HG03378 (cell line): ENCODE measurements at regions not wholly inside any gene's neighbourhood (a gene's known extent, or its start where the extent isn't known, plus 50 kb on each side); places are given as distances from the start of the nearest gene placed in this dataset.
A peak's percentile ranks its signal among the peaks of the same experiment; 100 is the strongest.
"Not testable (repeated sequence)": the region's sequence is repeated elsewhere in the genome, so short reads cannot be mapped to it uniquely, and the experiment has no call there.

ENCODE experiments used
- ATAC-seq: cut with Tn5 transposase; IDR thresholded peaks from one replicate; pipeline ENCODE4 v1.9.1; 2021; ENCODE audit warnings: mild to moderate bottlenecking, moderate library complexity; ENCODE audit not compliant: unreplicated experiment

GRCh38 chr4:108409691-108410090, 210.7 kb upstream of the RPL34 start:
- ATAC-seq = not testable (repeated sequence)

- ATAC-seq = no peak
Observed at GRCh38 chr4:108405586-108405985, 214.8 kb upstream of the RPL34 start.

GRCh38 chr4:108400309-108400708, 220.1 kb upstream of the RPL34 start:
- no peak for ATAC-seq

DNA sequence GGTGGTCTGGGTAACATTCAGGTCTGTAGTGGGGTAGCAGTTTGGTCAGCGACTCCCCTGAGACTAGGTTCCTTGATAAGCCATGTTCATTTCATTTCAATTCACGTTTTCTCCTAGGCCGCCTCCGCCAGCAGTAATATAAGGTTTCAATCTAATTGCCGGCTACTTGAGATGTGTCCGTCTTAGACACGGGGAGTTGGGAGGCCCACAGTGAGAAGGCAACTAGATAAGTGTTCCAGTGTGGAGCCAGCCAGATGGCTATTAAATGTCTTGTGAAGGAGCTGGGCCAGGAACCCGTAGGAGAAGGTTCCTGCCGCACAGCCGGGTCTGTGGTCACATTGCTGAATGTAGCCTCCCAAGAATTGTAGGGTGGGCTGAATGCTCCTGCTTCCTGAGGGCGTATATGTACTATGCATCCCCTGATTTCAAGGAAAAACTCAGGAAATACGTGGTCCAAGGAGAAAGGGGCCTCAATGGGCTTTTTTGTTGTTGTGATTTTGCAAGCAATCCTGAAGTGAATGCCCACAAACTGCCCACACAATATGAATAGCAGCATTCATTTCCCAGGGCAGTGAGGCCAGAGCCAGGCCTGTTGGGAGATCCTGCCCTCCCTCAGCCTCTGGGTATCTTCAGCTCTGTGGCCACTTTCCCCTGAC, 220.6 kb upstream of the RPL34 start:
- ATAC-seq = no peak

DNA sequence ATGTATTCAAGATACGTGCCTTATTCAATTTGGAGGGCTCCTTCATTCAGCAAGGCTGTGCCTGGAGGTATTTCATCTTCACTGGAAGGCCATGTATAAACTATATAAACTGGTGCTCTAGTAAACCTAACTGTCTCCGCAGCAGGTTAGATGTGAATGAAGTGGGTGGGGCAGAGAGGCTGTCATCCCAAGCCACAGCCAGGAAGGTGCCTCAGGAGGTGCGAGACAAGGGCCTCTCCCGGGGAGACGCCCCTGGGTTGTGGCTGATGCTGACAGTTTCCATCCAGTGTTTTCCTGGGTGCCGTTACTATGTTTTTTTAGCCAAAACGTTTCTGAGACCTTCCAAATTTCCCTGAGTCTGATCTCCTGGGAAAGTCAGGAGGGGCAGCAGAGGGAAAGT, 221.5 kb upstream of the RPL34 start:
- ATAC-seq = no peak

- ATAC-seq = no peak
Observed at GRCh38 chr4:108398316-108398715, 222.1 kb upstream of the RPL34 start.

- no peak for ATAC-seq
Observed at GRCh38 chr4:108397850-108398249, 222.5 kb upstream of the RPL34 start.

- ATAC-seq = no peak
Observed at GRCh38 chr4:108396900-108397497, 223.4 kb upstream of the RPL34 start.

DNA sequence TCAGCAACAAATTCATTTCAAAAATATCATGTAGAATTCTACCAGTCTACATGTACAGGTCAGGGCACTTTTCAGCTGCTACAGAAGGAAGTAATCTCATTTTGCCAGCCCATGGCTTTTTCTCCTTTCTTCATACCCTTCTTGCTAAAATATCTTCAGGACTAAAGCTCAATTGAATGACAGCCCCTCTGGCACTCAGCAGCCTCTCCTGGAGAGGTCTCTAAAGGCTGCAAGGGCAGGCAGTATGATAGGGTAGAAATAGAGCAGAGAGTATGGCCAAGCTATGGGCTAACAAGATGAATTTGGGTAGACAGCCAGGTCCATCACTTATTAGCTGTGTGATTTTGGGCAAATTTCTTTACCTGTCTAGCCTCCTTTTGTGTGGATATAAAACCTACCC, 224.6 kb upstream of the RPL34 start:
- no peak for ATAC-seq

GRCh38 chr4:108393890-108394472, 225.2 kb upstream of the LEF1 start:
- no peak for ATAC-seq

DNA sequence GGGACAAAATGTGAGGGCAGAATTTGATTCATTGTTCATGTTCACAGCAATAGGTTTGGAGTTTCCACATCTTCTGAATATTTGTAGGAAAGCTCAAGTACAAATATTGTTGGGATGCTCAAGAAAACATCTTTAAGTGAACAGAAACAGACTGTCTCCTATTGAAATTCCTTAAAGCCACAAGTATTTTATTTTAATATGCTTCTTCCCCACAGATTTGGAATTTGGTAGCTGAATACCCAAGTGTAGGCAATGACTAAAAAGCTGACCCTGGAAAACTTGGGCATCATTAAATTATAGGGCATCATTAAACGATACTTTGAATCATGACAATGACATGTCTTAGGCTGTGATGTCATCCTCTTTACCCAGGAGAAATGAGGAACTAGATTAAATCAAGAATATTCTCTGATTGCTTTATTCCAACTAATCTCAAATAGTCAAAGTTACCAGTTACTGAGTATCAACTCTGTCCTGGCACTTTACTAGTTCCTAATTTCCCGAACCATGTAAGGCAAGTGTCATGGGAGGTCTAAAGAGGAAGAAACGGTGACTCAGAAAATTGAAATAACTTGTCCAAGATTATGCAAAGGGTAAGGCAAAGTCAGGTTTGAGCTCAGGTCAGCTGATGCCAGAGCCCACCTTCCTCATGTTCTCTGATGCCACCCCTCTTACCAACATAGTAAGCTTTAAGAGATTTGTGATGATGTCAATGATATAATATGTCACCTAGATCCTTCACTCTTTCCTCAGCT, 223.1 kb upstream of the LEF1 start:
- no peak for ATAC-seq

DNA sequence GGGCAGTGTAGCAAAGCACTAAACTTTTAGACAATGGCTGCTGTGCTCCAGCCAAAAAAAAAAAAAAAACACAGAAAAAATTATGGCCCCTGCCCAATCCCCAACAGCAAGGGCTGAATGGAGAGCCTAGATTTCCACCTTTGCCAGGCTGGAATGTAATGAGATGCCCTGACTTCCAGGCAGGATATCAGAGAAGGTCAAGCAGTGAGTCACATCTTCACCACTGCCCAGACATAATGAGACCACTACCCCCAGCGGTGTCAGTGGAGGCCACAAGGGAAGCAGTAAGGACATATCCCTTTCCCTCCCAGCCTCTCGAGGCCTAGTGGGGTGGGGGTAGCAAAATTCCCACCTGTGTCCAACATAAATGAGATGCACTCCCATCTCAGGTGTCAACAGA, 216.3 kb upstream of the LEF1 start:
- no peak for ATAC-seq

- peak; percentile 56 for ATAC-seq
Observed at GRCh38 chr4:108384544-108384943, 215.8 kb upstream of the LEF1 start.

GRCh38 chr4:108383157-108383556, 214.4 kb upstream of the LEF1 start:
- ATAC-seq = no peak

- no peak for ATAC-seq
Observed at GRCh38 chr4:108382751-108383150, 214.0 kb upstream of the LEF1 start.

- no peak for ATAC-seq
Observed at GRCh38 chr4:108378164-108378563, 209.4 kb upstream of the LEF1 start.

DNA sequence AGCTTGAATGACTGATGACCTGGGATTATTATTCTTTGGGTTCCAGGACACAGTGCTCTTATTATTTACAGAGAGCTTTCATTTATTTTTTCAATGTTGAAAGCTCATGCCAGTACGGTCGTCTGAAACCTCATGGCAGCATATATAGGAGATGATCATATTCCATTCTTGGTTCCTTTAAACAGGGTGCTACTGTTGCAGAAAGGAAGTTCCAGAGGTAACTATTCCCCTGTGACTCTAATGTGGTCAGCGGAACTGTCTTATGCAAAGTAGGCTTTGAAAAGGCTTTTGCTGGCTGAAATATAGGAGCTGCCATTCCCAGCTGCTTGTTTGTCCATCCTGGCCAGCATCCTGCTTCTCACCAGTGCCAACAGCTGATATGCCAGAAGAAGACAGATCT, 208.3 kb upstream of the LEF1 start:
- ATAC-seq = no peak

GRCh38 chr4:108375434-108375833, 206.7 kb upstream of the LEF1 start:
- ATAC-seq = no peak

- ATAC-seq = no peak
Observed at GRCh38 chr4:108372681-108373080, 203.9 kb upstream of the LEF1 start.

- no peak for ATAC-seq
Observed at GRCh38 chr4:108371282-108371681, 202.6 kb upstream of the LEF1 start.

DNA sequence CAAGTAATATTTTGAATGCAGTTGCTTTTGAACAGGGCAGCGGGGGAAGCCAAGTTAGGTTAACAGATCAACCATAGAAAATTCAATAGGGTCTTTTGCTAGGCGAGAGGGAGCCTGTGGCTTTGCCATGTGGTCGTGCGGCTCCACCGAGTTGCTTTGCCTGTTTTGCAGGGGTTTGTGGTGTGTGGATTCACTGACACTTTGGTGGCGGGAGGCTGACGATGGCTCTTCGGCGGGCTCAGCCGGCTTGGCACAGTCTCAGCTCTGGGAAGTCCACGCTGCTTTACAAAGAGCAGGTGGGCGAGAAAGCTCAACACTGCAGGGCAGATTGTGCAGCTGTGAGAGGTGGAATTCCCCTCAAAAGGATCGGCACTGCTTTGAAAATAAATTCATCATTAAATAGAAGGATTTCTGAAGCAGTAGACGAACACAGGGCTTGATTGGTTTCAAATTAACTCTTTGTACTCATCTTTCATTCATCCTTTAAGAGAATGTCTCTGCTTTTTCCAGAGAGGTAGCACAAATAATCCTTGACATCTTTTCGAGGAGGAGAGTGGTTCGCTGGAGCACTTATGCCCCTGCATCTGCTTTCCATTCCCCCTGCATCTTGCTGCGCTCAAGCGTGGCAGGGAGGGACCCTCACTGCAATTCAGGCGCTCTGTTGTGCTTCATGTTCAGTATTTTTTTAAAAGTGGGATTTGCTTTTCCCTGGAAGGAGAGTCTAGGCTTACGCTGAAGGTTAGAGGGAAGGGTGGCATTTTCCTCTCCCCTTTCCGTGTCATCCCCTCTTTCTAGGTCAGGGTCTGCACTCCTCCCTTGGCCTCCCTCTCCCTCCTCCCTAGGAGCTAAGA, 201.8 kb upstream of the LEF1 start:
- ATAC-seq = no peak
